GM19328 (cell line): ENCODE measurements at regions not wholly inside any gene's neighbourhood (a gene's known extent, or its start where the extent isn't known, plus 50 kb on each side); places are given as distances from the start of the nearest gene placed in this dataset.

Experiments
- ATAC-seq: cut with Tn5 transposase; IDR thresholded peaks from one replicate; pipeline ENCODE4 v1.9.1; 2021; ENCODE audit warnings: mild to moderate bottlenecking, moderate library complexity; ENCODE audit not compliant: unreplicated experiment

DNA sequence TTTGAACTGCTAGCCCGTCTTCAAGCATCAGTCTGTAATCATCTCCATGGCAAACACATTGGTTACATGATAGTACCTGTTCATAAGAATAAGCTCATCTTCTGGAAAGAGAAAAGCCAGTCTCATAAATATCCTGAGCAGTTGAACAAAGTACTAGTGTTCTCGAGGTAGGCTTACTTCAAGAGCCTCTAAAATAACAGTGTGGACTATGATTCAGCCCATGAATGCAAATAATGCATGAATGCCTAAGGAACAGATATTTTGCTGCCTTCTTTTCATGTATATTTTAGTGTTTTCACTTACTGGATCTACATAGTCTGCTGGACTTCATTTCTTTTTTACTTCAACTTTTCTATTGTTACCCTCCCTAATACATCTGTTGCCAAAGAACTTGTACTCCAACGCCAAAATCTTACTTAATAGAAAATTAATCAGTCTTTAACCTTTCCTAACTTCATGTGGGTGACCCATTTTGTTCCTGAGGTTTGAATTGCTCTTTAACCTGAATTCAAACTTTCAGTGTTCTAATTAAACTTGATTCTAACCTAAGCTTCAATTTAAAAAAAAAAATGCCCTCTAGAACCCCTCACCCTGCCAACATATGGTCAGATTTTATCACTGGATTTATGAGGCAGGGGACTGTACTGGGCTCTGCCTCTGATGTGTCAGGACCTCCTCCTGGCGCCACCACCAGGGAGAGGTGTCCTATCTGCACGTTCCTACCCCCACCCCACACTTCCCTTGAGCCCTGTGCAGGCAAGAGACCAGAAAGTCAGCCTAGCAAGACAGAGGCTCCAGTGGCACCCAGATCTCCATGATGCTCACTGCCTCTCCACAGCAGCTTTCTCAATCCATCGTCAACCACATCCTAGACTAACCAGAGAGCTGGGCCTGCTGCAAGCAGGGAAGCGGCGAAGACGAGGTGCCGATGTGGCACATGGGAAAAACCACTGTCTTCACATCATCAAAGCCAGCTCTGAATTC, 264.7 kb upstream of the ID2 start:
- no peak for ATAC-seq

DNA sequence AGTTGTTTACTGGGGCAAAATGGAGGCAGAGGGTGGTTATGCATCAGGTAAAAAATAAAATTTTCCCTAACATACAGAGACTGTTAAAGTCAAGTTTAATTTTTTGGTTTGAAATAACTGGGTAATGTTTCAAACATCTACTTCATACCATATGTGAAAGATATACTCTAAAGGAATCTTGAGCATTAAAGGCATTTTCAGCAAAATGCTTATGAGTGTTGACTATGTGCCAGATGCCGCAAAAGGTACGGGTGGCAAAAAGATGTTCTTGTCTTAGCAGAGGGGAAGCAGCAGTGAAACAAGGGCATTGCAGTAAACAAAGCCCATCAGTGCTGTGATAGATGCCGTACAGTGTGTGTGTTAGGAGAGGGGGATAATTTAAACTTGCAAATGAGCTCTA, 263.1 kb upstream of the ID2 start:
- no peak for ATAC-seq

DNA sequence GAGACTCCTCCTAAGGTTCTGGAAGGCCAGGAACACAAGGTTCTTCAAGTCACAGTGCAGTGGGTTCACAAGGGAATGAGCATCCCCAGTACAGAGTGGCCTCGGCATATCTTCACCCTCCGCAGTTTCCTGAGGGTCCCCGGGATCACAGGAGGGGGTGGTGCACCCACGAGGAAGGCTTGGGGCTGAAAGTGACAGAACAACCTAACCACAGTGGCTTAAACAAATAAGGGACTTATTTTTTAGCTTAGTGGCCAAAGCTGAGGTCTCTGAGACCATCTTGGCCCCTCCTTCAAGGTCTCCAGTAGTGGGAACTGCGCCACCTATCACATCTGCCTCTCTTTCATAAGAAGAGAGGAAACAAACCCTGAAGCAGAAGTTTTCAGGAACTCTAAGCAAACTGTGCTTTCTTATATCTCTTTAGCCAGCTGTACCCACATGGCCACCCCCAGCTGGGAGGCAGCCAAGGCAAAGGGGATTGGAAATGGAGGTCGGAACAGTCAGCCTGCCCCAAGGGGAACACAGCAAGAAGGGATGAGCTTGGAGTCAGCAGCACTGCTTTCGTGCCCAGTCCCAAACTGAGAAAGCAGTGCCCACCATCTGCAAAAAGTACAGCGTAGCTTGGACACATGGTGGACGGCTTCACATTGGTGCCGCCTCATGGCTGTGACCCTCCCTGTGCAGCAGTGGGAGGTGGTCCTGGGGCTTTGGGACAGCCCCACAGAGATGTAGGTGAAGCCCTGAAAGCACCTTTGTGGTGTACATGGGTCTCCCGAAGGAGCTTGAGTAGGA, 260.0 kb upstream of the ID2 start:
- peak; percentile 80 for ATAC-seq

DNA sequence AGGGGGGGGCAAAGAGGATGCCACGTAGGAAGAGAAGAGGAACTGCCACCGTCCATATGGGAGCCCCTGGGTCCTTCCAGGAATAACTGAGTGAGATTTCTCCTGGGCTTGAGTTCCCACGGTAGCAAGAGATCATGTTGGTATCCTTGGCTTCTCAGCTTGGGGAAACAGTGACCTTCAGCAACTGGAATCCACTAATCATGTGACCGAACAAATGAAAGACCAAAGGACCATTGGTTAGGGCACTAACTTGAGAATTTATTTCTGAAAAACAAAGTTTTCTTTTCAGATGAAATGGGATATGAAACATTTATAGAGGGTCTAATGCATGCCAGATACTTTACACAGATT, 259.4 kb upstream of the ID2 start:
- no peak for ATAC-seq

DNA sequence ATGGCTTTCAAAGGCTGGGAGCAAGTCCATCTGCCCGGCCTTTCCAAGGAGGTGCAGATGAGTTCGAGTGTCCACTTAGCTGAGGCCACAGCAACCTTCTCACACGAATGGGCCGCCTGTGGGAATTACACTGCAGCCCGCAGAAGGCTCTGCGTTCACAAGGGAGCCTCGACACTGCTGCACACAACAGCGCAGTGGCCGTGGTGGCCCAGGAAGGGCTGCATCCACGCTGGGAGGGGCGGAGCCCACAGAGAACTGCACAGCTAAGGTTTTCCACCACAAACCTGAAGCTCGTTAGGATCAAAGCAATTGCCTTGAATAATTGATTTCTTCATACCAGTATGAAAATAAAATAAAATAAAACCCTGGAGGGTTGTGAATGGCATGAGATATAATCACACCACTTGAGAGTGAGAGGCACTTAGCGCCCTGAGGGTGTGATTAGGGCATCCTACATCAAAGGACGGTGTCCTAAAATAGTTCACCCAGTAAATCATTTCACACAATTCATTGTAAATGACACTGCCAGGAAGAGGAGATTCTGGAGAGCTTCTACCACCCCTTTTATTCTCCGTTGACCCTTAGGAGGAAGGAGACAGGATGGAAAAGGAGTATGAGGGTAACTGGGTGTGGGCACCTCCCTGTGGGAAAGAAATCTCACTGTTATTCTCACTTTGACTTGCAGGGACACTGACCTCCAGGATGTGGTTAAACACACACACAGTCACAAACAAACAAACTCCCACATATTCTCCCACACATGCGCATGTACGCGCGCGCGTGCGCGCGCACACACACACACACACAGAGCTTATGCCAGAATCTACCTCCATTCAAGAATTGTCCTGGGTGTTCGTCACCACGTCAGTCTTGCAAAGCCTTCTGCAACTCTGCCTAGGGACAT, 256.6 kb upstream of the ID2 start:
- ATAC-seq: no peak

DNA sequence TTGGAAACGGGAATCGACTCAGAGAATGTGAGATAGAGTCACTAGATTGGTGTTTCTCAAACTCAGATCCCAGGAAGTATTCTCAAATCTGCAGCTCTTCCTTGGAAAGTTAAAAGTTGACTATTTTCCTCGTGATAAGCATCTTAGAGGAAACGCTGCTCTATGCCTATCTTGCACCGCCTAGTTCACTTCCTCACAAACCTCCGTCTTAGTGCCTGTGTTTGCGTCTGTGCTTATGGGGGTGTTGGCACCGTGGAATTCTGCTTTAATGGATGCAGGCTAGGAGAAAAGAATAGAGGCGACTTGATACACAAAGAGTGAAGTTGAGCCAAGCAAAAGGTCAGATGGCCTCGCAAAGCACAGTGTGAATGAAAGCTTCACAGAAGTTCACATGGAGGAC, 255.3 kb upstream of the ID2 start:
- no peak for ATAC-seq

DNA sequence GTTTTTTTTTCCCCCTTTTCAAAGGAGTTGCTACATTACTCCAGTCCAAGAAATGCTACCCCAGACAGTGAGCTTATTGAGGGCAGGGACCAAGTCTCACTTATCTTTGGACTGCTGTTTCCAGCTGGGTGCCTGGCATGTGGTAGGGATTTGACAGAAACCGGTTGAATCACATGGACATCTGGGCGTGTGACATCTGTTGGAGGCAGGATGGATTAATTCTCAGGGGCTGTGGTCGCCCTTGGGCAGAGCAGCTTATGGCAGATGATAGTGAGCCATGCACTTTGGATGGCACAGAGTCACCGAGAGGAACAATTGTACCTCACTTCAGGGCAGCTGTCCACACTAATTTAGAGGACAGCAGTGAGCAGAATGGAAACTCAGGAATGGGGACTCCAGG, 254.6 kb upstream of the ID2 start:
- ATAC-seq: no peak

DNA sequence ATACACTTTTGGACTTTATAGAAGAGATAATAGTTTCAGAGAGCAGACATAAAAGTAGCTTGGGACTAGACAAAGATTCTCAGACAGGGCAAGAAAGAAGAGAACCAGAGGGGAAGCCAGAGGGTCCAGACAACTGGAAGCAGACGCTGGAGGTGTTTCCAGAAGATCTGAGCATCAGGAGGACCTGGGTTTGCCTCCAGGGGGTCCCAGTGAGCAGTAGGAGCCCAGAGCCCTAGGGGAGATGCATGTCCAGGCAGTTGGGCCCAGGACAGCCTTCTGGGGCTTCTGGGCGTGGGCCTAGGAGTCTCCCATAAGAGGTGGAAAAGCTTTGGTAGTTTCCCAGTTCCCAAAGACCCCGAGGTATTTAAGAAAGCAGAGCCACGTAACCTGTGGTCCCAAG, 251.2 kb upstream of the ID2 start:
- no peak for ATAC-seq

DNA sequence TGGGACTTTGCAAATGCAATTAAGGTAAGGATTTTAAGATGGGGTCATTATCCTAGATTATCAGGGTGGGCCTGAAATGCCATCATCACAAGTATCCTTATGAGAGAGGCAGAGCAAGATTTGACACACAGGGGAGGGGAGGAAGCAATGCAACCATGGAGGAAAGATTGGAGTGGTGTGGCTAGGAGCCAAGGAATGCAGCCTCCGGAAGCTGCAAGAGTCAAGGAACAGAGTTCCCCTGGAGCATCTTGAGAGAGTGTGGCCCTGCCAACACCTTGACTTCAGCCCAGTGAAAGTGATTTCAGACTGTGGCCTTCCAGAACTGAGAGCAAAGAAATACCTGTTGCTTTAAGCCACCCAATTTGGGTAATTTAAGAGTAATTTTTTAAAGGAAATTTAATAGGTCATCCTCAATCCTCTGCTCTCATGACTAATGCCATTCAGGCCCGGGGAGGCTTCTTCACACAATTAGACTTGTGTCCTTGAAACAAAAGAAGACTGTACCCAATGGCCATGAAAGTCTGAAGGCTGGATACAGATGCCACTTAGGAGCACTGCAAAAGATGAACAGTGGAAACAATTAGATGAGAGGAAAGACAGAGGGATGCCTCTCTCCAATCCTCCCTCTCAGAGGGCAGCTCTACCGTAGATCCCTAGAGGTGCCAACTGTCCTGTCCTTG, 250.3 kb upstream of the ID2 start:
- no peak for ATAC-seq

DNA sequence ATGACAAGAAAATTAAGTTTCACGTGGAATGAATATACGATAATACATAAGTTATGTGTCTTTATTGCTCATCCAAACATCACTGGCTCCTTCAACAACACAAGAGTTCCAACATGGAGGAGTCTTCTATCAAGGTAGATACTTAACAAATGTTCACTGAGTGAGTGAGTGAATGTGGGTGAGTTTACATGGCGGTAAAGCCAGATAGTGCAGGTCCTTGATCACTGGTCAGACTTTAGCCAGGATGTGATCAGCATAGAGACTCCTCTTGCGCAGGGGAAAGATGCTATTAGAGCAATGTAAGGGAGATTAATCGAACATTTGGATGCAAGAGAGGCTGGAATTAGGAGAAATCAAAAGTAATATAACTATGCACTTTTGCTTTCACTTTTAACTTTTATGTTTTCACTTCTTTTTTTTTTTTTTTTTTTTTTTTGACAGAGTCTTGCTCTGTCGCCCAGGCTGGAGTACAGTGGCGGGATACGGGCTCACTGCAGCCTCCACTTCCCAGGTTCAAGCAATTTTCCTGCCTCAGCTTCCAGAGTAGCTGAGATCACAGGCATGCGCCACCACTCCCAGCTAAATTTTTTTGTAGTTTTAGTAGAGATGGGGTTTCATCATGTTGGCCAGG, 249.0 kb upstream of the ID2 start:
- ATAC-seq: no peak

DNA sequence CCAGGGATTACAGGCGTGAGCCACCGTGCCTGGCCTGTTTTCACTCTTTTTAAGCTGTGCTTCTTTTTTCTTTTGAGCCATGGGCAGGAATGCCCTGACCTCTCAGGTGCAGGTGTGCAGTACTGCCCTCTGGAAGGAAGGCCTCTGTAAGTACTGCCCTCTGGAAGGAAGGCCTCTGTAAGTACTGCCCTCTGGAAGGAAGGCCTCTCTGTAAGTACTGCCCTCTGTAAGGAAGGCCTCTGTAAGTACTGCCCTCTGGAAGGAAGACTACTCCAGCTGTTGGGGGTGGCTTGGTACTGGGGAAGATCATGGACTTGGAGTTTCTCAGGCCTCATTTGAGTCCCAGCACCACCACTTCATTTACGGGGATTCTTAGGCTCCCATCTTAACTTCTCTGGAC, 248.5 kb upstream of the ID2 start:
- no peak for ATAC-seq

DNA sequence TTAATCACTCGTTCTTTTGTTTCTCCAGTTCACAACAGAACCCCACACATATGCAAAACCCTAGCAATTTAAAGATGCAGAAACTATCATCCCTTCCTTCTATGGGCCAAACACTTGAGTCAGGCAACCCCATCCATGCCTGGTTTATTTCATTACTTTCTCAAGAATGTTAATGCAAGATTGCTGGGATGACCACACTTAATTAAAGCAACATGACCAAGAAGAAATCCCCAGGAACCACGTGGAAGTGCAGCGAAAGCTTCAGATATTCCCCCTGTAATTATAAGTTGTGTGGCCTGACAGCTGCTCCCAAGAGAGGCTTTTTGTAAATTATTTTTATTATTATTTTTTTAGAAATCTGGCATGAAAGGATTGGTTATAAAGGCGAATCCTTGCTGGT, 246.2 kb upstream of the ID2 start:
- ATAC-seq: no peak

DNA sequence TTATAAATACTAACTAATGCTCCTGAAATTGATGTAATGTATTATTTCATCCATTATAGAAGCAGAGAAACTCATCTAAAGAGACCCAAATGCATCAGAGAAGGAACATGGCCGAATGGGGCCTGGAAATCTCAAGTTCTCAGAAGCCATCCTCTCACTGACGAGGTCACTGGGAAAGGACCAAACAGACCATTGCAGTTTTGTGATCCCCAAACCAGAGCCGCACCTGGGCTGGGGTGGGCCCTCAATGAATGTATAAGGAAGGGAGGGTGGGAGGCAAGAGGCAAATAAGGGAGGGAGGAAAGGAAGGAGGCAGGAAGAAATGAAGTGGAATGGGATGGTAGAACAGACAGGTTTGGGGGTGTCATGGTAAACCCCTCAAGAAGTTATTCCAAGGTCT, 245.3 kb upstream of the ID2 start:
- no peak for ATAC-seq

DNA sequence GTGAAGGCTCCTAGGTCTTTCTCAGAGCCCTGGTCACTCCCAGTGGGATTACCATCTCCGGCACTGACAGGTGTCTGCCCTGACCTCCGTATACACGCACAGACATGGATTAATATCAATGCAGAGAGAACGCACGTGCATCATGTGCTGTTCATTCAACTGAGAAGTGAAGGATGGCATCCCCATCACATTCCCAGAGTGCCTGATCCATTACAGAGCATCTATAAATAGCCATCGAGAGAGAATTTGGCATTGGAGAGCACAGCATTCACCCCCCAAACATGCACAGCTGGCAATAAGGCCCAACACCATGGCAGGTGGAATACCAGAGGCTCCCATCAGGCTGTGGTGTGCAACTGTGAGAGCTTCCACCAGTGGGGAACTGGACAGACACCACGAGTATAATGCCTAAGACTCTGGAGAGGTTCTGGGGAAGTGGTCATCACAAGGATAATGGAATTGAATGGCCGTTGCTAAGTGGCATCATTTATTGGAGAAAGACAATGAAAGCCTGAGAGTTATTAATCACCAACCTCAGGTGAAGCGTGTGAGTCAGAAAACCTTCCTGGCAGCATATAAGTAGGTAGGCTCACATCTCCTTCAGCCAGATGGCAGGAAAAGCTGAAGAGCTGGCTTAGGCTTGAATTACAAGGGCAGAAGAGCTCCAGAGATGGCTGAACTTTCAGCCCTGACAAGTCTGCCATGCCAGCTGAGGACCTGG, 244.5 kb upstream of the ID2 start:
- ATAC-seq: no peak

DNA sequence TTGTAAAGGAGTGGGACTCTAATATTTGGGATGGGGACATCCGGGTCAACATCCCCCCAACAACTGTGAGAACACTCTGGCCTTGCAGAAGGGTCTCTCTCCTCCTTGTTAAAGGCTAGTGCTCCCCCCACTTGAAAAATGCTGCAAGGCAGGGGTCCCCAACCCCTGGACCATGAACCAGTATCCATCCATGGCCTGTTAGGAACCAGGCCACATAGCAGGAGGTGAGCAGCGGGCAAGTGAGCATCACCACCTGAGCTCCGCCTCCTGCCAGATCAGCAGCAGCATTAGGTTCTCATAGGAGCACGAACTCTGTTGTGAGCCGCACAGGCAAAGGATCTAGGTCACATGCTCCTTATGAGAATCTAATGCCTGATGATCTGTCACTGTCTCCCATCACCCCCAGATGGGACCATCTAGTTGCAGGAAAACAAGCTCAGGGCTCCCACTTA, 243.9 kb upstream of the ID2 start:
- ATAC-seq: no peak

DNA sequence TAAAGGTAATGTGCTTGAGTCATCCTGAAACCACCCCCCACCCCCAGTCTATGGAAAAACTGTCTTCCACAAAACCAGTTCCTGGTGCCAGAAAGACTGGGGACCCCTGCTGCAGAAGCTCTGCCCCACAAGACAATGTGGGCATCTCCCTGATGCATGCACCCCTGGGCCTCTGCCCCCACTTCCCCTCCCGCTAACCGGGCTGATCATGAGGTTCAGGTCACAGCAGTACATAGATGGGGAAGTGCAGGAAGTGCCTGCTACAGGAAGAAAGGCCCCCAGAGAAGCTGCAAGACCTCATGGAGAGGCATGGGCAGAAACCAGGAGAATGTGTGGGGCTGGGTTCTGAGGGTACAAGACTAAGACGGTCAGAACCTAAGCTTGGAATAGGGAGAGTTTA, 243.4 kb upstream of the ID2 start:
- no peak for ATAC-seq

DNA sequence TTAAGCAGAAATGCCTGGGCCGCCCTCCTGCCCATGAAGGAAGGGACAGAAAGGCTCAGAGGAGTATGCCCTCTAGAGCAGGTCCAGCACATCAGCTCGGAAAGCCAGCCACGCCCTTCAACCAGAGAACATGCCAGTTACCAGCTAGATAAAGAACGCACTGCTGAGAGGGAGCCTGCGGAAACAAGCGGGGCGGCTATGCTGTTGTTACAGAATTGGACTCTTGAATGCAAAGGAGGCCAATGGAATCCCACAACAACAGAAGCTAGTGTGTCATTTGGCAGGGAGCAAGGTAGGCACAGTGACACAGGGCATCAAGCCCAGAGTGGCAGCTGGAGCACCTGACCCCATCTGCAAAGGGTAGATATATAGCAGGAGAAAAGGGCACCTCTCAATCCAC, 242.9 kb upstream of the ID2 start:
- ATAC-seq: no peak

DNA sequence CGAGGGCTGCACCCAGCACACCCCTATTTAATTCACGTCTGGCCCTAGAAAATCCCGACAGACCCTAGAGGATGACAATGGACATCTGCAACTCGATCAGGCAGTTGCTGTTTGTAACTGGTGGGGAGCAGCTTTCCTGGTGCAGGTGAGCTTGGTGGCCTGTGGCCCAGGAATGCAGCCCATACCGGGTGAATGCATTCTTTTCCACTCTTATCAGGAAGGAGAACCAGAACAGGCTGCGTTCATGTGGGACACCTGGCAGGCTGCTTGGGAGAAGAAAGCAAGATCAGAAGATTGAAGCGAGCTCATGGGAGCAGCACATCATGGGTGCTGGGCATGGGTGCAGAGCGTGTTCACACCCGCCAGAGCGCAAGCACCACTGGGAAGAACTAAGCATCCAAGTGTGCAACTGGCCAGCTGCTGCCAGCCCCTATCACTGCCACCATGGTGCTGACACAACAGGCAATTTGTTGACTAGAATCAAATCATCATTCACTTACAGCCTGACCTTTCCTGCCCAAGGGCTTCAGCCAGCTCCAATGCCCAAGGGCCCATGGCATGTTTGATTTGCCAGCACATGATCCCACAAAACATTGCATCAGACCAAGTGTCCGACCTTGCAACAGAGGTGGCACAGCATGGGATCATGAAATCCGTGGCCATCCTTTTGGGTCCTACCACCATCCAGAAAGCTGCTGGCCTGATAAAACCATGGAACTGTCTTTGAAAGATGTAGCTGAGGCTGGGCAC, 241.7 kb upstream of the ID2 start:
- ATAC-seq: no peak

DNA sequence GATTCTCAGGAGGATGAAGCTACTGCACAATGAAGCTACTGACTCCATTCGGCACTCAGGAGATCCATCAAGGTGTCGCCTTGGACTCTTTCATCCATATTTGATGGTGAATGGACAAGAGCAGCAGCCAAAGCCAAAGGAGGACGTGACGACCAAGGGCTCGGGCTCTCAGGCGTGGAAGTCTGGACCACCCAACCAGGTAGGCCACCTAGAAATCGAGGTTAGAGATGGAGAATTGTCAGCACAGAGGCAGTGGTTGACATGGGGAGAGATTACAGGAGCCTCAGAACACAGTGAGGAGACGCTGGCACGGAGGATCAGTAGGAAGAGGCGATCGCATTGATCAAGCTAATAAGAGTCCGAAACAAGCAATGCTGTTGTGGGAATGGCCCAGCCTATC, 240.5 kb upstream of the ID2 start:
- no peak for ATAC-seq
